Gastrocnemius medialis (tissue), 4 donors: ENCODE measurements at regions not wholly inside any gene's neighbourhood (a gene's known extent, or its start where the extent isn't known, plus 50 kb on each side); places are given as distances from the start of the nearest gene placed in this dataset.
A peak's percentile ranks its signal among the peaks of the same experiment; 100 is the strongest.

Source experiments
- ATAC-seq, 2 donors: fragments of 150-250 bp; one replicate each; pipeline ENCODE4 v1.9.1; 2016
- DNase-seq, 2 donors: peaks; one replicate each; pipeline ENCODE4 v3.0.0-alpha.2; 2019
- H3K27ac ChIP-seq, 4 donors: fragments of 200-600 bp; sonication (generic); 1 replicate in 1 of 4; 2 replicates in 3 of 4; pipeline ENCODE4 v1.5.1; 2016 to 2018; ENCODE audit warnings: mild to moderate bottlenecking in 2 of 4, moderate library complexity in 1 of 4
- H3K27me3 ChIP-seq, 3 donors: fragments of 200-600 bp; sonication (generic) in 2 of 3; 1 replicate in 1 of 3; 2 replicates in 2 of 3; pipeline versions ENCODE4 v1.5.1 to v1.6.0; 2016 to 2019; ENCODE audit warnings: mild to moderate bottlenecking in 1 of 3, moderate library complexity in 1 of 3
- H3K36me3 ChIP-seq, 2 donors: fragments of 200-600 bp; sonication (generic) in 1 of 2; one replicate each; pipeline ENCODE4 v1.5.1; 2017 to 2018
- H3K4me1 ChIP-seq, 2 donors: fragments of 200-600 bp; sonication (generic) in 1 of 2; one replicate each; pipeline ENCODE4 v1.5.1; 2016 to 2017; ENCODE audit warnings: mild to moderate bottlenecking in 2 of 2
- H3K4me3 ChIP-seq, 4 donors: fragments of 200-600 bp; sonication (generic) in 3 of 4; 1 replicate in 1 of 4; 2 replicates in 3 of 4; pipeline ENCODE4 v1.5.1; 2016 to 2019; ENCODE audit warnings: mild to moderate bottlenecking in 2 of 4
- H3K9me3 ChIP-seq, 3 donors: fragments of 200-600 bp; sonication (generic) in 2 of 3; 1 replicate in 1 of 3; 2 replicates in 2 of 3; pipeline ENCODE4 v1.5.1; 2016 to 2019
- POLR2A ChIP-seq, 2 donors: fragments of 450-650 bp; IDR thresholded peaks; one replicate each; pipeline ENCODE4 v1.6.1; 2017; ENCODE audit warnings: antibody characterized with exemption in 2 of 2, mild to moderate bottlenecking in 2 of 2, moderate library complexity in 2 of 2
- in situ Hi-C, 4 donors: fragments of 200-750 bp; cut with MboI; loops; one replicate each; pipeline versions ENCODE4 v1.15.0 to v1.8.0; 2017; ENCODE audit warnings: low sequenced_read_pairs in 4 of 4
- intact Hi-C: fragments of 100-400 bp; cut with DNase I; formaldehyde crosslinking; loops from one replicate; pipeline ENCODE4 v1.15.1; 2023; ENCODE audit warnings: low total_unique reads
- TF ChIP-seq, protein P1 (sequence below), 5 experiments: fragments of 450-650 bp in 3 of 5; fragments of 200-600 bp in 2 of 5; sonication (generic) in 2 of 5; IDR thresholded peaks in 4 of 5; conservative IDR thresholded peaks in 1 of 5; 1 replicate in 4 of 5; 2 replicates in 1 of 5; pipeline ENCODE4 v1.5.1; 2016 to 2019; ENCODE audit warnings: antibody characterized with exemption in 5 of 5, mild to moderate bottlenecking in 3 of 5, moderate library complexity in 3 of 5

DNA sequence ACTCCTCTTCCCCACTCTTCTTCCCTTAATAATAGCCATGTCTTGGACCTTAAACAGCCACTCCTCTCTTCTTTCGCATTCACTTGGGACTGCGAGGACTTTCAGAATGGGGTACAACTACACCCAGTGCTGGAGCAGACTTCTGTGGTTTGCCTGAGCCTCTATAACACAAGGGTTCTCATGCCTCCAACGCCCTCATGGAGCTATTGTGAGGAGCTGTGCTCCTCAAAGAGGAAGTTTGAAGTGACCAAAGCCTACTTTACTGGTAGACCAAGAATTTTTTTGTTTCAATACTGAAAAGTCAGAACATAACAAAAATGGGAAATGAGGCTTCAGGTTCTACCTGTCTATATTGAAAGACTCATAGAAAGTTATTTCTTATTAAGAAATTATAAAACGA lies 316.4 kb downstream of the PIK3R1 start:
- H3K27me3 ChIP-seq: no peaks in the 10 kb centered on the region
- H3K36me3 ChIP-seq: no peaks in the 10 kb centered on the region
- H3K4me1 ChIP-seq: peaks cover 0 to 13% of the 10 kb centered on the region in 2 donors
- intact Hi-C loops (no loop called here), in situ Hi-C loops (no loop called here)
- no peak for DNase-seq
- TF ChIP-seq, protein P1, sequence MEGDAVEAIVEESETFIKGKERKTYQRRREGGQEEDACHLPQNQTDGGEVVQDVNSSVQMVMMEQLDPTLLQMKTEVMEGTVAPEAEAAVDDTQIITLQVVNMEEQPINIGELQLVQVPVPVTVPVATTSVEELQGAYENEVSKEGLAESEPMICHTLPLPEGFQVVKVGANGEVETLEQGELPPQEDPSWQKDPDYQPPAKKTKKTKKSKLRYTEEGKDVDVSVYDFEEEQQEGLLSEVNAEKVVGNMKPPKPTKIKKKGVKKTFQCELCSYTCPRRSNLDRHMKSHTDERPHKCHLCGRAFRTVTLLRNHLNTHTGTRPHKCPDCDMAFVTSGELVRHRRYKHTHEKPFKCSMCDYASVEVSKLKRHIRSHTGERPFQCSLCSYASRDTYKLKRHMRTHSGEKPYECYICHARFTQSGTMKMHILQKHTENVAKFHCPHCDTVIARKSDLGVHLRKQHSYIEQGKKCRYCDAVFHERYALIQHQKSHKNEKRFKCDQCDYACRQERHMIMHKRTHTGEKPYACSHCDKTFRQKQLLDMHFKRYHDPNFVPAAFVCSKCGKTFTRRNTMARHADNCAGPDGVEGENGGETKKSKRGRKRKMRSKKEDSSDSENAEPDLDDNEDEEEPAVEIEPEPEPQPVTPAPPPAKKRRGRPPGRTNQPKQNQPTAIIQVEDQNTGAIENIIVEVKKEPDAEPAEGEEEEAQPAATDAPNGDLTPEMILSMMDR (IDR thresholded peaks at IDR 0.05 in 4 of 5, conservative IDR thresholded peaks at IDR 0.05 in 1 of 5): no peak
- TF ChIP-seq POLR2A (IDR thresholded peaks at IDR 0.05): no peak
- no peak overlapping the region for H3K4me3 ChIP-seq
- no peak overlapping the region for H3K27ac ChIP-seq
- peaks cover 0 to 4% (median 0%) of the 10 kb centered on the region in 3 donors for H3K9me3 ChIP-seq
- no peak for ATAC-seq

DNA sequence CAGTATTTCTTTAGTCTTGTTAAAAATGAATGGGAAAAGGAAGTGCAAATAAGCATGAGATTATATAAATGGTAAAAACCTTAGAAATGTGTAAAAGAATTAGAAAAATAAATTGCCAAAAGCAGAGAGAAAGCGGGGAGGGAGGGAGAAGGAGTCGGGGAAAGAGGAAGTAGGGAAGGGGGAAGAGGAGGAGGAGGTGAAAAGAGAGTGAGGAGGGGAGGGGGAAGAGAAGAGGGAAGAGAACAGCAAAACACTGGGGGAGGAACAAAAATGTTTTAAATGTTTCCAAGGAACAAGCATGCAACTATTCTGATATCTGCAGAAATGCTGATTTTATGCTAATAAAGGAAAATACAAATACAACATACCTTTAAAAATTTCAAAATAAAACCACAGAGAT lies 317.5 kb downstream of the PIK3R1 start:
- ATAC-seq: no peak
- no peak for TF ChIP-seq POLR2A (IDR thresholded peaks at IDR 0.05)
- TF ChIP-seq, protein P1 (IDR thresholded peaks at IDR 0.05 in 4 of 5, conservative IDR thresholded peaks at IDR 0.05 in 1 of 5): no peak
- Histone ChIP-seq H3K4me1 (peaks cover 0 to 13% of the 10 kb centered on the region in 2 donors), H3K27ac (no peak overlapping the region), H3K4me3 (no peak overlapping the region), H3K27me3 (no peaks in the 10 kb centered on the region), H3K36me3 (no peaks in the 10 kb centered on the region), H3K9me3 (no peaks in the 10 kb centered on the region)
- no peak for DNase-seq
- in situ Hi-C loops: no loop called here
- intact Hi-C loops: no loop called here

DNA sequence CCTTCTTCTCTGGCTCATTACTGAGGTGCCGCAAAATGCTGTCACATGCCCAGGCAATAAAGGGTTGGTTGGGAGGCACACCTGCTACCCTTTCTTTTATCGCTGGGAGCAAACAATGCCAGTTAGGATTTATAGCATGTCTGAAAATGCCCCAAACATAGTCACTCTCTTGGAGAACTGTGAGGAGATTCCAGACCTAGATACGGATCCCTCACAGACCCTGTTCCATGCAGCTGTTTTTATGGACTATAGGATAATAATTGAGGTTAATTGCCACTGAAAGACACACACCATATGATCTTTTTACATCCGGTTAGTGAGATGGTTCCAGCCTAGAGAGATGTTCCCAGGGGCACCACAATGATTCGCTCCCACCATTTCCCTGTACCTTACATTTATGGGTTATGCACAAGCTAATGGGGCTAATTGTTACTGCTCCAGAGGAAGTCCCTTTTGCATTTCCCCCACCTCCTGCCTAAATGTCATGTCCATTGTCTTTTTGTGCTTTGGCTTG lies 318.1 kb downstream of the PIK3R1 start:
- TF ChIP-seq POLR2A (IDR thresholded peaks at IDR 0.05): no peak
- TF ChIP-seq, protein P1 (IDR thresholded peaks at IDR 0.05 in 4 of 5, conservative IDR thresholded peaks at IDR 0.05 in 1 of 5): no peak
- peaks cover 0 to 13% of the 10 kb centered on the region in 2 donors for H3K4me1 ChIP-seq
- intact Hi-C loops (no loop called here), in situ Hi-C loops (no loop called here)
- H3K4me3 ChIP-seq: no peak overlapping the region
- H3K27ac ChIP-seq: no peak overlapping the region
- ATAC-seq (no peak), DNase-seq (no peak)
- H3K36me3 ChIP-seq: no peaks in the 10 kb centered on the region
- H3K27me3 ChIP-seq: no peaks in the 10 kb centered on the region
- H3K9me3 ChIP-seq: no peaks in the 10 kb centered on the region

DNA sequence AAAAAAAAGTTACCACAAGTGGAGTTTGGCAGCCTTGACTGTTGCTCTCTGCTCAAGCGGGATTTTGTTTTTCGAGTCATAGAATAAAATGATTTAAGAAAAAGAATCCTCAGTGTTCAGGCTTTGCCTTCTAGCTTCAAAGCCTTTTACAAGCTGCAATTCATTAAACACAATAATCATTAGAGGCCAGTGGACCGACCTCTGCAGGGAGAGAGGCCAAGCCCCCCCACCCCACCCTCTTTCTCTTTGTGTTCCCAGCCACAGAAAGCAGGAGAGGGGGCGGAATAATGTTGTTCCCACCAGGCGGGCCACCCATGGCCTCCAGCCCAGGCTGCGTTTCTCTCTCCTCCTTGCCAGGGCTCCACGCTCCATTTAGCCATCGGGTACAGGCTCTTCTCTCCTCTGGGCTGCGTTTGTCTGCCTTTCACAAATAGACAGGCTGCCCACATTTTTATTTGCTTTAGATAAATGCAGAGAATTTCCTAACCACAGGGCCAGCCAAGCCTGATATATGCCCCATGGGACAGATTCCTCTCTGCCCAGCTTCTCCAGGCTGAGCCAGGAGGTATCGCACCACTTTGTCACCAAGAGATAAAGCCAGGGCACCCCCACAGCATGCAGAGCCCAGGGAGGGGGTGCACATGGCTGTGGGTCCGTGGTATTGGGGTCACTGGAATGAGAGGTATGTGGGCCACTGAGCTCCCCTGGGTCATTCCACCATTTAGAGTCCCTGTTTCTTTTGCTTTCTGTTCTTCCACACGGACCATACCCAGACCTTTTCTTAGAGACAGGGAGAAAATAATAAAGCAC lies 318.8 kb downstream of the PIK3R1 start:
- Histone ChIP-seq H3K36me3 (no peaks in the 10 kb centered on the region), H3K27me3 (no peaks in the 10 kb centered on the region), H3K4me1 (peaks cover 0 to 13% of the 10 kb centered on the region in 2 donors), H3K27ac (peak overlapping the region in 1 of 4 donors; percentile 22), H3K9me3 (no peaks in the 10 kb centered on the region), H3K4me3 (peak overlapping the region in 1 of 4 donors; percentile 1)
- DNase-seq (no peak), ATAC-seq (no peak)
- in situ Hi-C loops (no loop called here), intact Hi-C loops (no loop called here)
- TF ChIP-seq, protein P1 (IDR thresholded peaks at IDR 0.05 in 4 of 5, conservative IDR thresholded peaks at IDR 0.05 in 1 of 5): no peak
- TF ChIP-seq POLR2A (IDR thresholded peaks at IDR 0.05): no peak
